Activated naive CD4-positive, alpha-beta T cell treated with anti-CD3 and anti-CD28 coated beads, Interleukin-2, amount 10 ng/mL, durations not matched to agents 7 days and 5 days (primary cell): ENCODE measurements at regions not wholly inside any gene's neighbourhood (a gene's known extent, or its start where the extent isn't known, plus 50 kb on each side); places are given as distances from the start of the nearest gene placed in this dataset.
"Not testable (repeated sequence)": the region's sequence is repeated elsewhere in the genome, so short reads cannot be mapped to it uniquely, and the experiment has no call there.

ENCODE experiments used
- CTCF ChIA-PET: fragments of 350-600 bp; sonication (Branson Sonifier 250); formaldehyde crosslinking; loops from one replicate; lab custom pipeline; 2021; ENCODE audit warnings: antibody characterized with exemption; lab: Charles Lee
- DNase-seq: peaks from one replicate; pipeline ENCODE4 v3.0.0-alpha.2; 2020
- H3K27ac Mint-ChIP-seq: one replicate; pipeline ENCODE4 v1.8.0; 2021; ENCODE audit warnings: mild to moderate bottlenecking, moderate library complexity, mixed read lengths
- H3K27me3 Mint-ChIP-seq: one replicate; pipeline ENCODE4 v1.8.0; 2021; ENCODE audit warnings: mild to moderate bottlenecking, mixed read lengths
- H3K36me3 Mint-ChIP-seq: one replicate; pipeline ENCODE4 v1.8.0; 2021; ENCODE audit warnings: mixed read lengths
- H3K4me1 Mint-ChIP-seq: one replicate; pipeline ENCODE4 v1.8.0; 2021; ENCODE audit warnings: mixed read lengths
- H3K4me3 Mint-ChIP-seq: one replicate; pipeline ENCODE4 v1.8.0; 2021; ENCODE audit warnings: mild to moderate bottlenecking, moderate library complexity, mixed read lengths
- H3K9me3 Mint-ChIP-seq: one replicate; pipeline ENCODE4 v1.8.0; 2021; ENCODE audit warnings: mixed read lengths

GRCh38 chr14:59032826-59033225 is 155.6 kb upstream of the DAAM1 start:
- no peak overlapping the region for H3K4me3 Mint-ChIP-seq
- peaks cover 4% of the 10 kb centered on the region for H3K4me1 Mint-ChIP-seq
- CTCF ChIA-PET = interaction anchor here (2.2 kb wide), 1 partner anchor 532 kb away, joined by 5 read pairs; no protein-coding TSS in a partner anchor
- H3K36me3 Mint-ChIP-seq = no peaks in the 10 kb centered on the region
- no peaks in the 10 kb centered on the region for H3K9me3 Mint-ChIP-seq
- H3K27ac Mint-ChIP-seq = no peak overlapping the region
- no peak for DNase-seq
- peaks cover 10% of the 10 kb centered on the region for H3K27me3 Mint-ChIP-seq

- no peak overlapping the region for H3K27ac Mint-ChIP-seq
Observed at GRCh38 chr14:59036134-59036533, 152.3 kb upstream of the DAAM1 start.

GRCh38 chr14:59037086-59037485 is 151.4 kb upstream of the DAAM1 start:
- Mint-ChIP-seq H3K27me3 (no peaks in the 10 kb centered on the region), H3K4me3 (no peak overlapping the region), H3K27ac (no peak overlapping the region), H3K9me3 (no peaks in the 10 kb centered on the region), H3K36me3 (no peaks in the 10 kb centered on the region), H3K4me1 (no peaks in the 10 kb centered on the region)
- DNase-seq = no peak
- CTCF ChIA-PET = no interaction called here

More at GRCh38 chr14:59036134-59036533, 152.3 kb upstream of the DAAM1 start:
- peaks cover 9% of the 10 kb centered on the region for H3K27me3 Mint-ChIP-seq
- CTCF ChIA-PET = no interaction called here
- no peak for DNase-seq
- no peaks in the 10 kb centered on the region for H3K36me3 Mint-ChIP-seq
- H3K4me3 Mint-ChIP-seq = no peak overlapping the region
- H3K4me1 Mint-ChIP-seq = no peaks in the 10 kb centered on the region
- H3K9me3 Mint-ChIP-seq = no peaks in the 10 kb centered on the region

GRCh38 chr14:59037620-59038019 is 150.8 kb upstream of the DAAM1 start:
- Mint-ChIP-seq H3K36me3 (no peaks in the 10 kb centered on the region), H3K4me3 (no peak overlapping the region), H3K4me1 (no peaks in the 10 kb centered on the region), H3K27me3 (no peaks in the 10 kb centered on the region), H3K9me3 (no peaks in the 10 kb centered on the region), H3K27ac (no peak overlapping the region)
- CTCF ChIA-PET = no interaction called here
- DNase-seq = no peak

GRCh38 chr14:59038746-59039145 is 149.7 kb upstream of the DAAM1 start:
- Mint-ChIP-seq H3K27ac (no peak overlapping the region), H3K27me3 (no peaks in the 10 kb centered on the region), H3K36me3 (no peaks in the 10 kb centered on the region), H3K4me1 (no peaks in the 10 kb centered on the region), H3K4me3 (no peak overlapping the region), H3K9me3 (no peaks in the 10 kb centered on the region)
- no peak for DNase-seq
- CTCF ChIA-PET = no interaction called here

- DNase-seq = no peak
- CTCF ChIA-PET = no interaction called here
- Mint-ChIP-seq H3K27me3 (no peaks in the 10 kb centered on the region), H3K4me1 (no peaks in the 10 kb centered on the region), H3K27ac (no peak overlapping the region), H3K4me3 (no peak overlapping the region), H3K9me3 (no peaks in the 10 kb centered on the region), H3K36me3 (no peaks in the 10 kb centered on the region)
Observed at GRCh38 chr14:59041308-59041707, 147.2 kb upstream of the DAAM1 start.

- CTCF ChIA-PET = no interaction called here
- no peak overlapping the region for H3K4me3 Mint-ChIP-seq
- H3K4me1 Mint-ChIP-seq = no peaks in the 10 kb centered on the region
- H3K9me3 Mint-ChIP-seq = no peaks in the 10 kb centered on the region
- DNase-seq = no peak
- H3K27ac Mint-ChIP-seq = no peak overlapping the region
- no peaks in the 10 kb centered on the region for H3K27me3 Mint-ChIP-seq
- no peaks in the 10 kb centered on the region for H3K36me3 Mint-ChIP-seq
Observed at GRCh38 chr14:59044707-59045106, 143.8 kb upstream of the DAAM1 start.

- Mint-ChIP-seq H3K9me3 (peaks cover 2% of the 10 kb centered on the region), H3K27ac (no peak overlapping the region), H3K36me3 (no peaks in the 10 kb centered on the region), H3K27me3 (no peaks in the 10 kb centered on the region), H3K4me1 (no peaks in the 10 kb centered on the region), H3K4me3 (no peak overlapping the region)
- CTCF ChIA-PET = no interaction called here
- DNase-seq = no peak
Observed at GRCh38 chr14:59046746-59047145, 141.7 kb upstream of the DAAM1 start.

GRCh38 chr14:59055006-59055405 is 133.5 kb upstream of the DAAM1 start:
- H3K4me3 Mint-ChIP-seq = no peak overlapping the region
- H3K9me3 Mint-ChIP-seq = peaks cover 5% of the 10 kb centered on the region
- no peaks in the 10 kb centered on the region for H3K27me3 Mint-ChIP-seq
- H3K36me3 Mint-ChIP-seq = no peaks in the 10 kb centered on the region
- CTCF ChIA-PET = interaction anchor here (0.7 to 1.6 kb wide), 12 partner anchors 10 to 553 kb away, joined by 3 to 14 read pairs (median 4); no protein-coding TSS in a partner anchor
- no peak overlapping the region for H3K27ac Mint-ChIP-seq
- H3K4me1 Mint-ChIP-seq = no peaks in the 10 kb centered on the region
- no peak for DNase-seq

- Mint-ChIP-seq H3K27me3 (no peaks in the 10 kb centered on the region), H3K4me3 (no peak overlapping the region), H3K4me1 (no peaks in the 10 kb centered on the region), H3K9me3 (peaks cover 5% of the 10 kb centered on the region), H3K36me3 (no peaks in the 10 kb centered on the region), H3K27ac (no peak overlapping the region)
- CTCF ChIA-PET = interaction anchor here (0.7 to 1.6 kb wide), 12 partner anchors 9 to 554 kb away, joined by 3 to 14 read pairs (median 4); no protein-coding TSS in a partner anchor
- peak; percentile 54 for DNase-seq
Observed at GRCh38 chr14:59055439-59056045, 132.9 kb upstream of the DAAM1 start.

GRCh38 chr14:59057551-59057950 is 130.9 kb upstream of the DAAM1 start:
- Mint-ChIP-seq H3K27ac (no peak overlapping the region), H3K36me3 (no peaks in the 10 kb centered on the region), H3K27me3 (no peaks in the 10 kb centered on the region), H3K9me3 (no peaks in the 10 kb centered on the region), H3K4me3 (no peak overlapping the region), H3K4me1 (no peaks in the 10 kb centered on the region)
- CTCF ChIA-PET = interaction anchor here (0.7 kb wide), 1 partner anchor 664 kb away, joined by 3 read pairs; no protein-coding TSS in a partner anchor
- no peak for DNase-seq

GRCh38 chr14:59058776-59059175 is 129.7 kb upstream of the DAAM1 start:
- H3K4me1 Mint-ChIP-seq, DNase-seq, H3K4me3 Mint-ChIP-seq, H3K27ac Mint-ChIP-seq, H3K27me3 Mint-ChIP-seq, CTCF ChIA-PET, H3K9me3 Mint-ChIP-seq, H3K36me3 Mint-ChIP-seq: not testable (repeated sequence)

- H3K27ac Mint-ChIP-seq = no peak overlapping the region
Observed at GRCh38 chr14:59060841-59061240, 127.6 kb upstream of the DAAM1 start.

GRCh38 chr14:59061292-59061691 is 127.2 kb upstream of the DAAM1 start:
- Mint-ChIP-seq H3K4me1 (no peaks in the 10 kb centered on the region), H3K36me3 (no peaks in the 10 kb centered on the region), H3K27me3 (no peaks in the 10 kb centered on the region), H3K27ac (no peak overlapping the region), H3K4me3 (no peak overlapping the region), H3K9me3 (peaks cover 3% of the 10 kb centered on the region)
- no peak for DNase-seq
- CTCF ChIA-PET = no interaction called here

More at GRCh38 chr14:59060841-59061240, 127.6 kb upstream of the DAAM1 start:
- Mint-ChIP-seq H3K36me3 (no peaks in the 10 kb centered on the region), H3K4me1 (no peaks in the 10 kb centered on the region), H3K4me3 (no peak overlapping the region), H3K27me3 (no peaks in the 10 kb centered on the region), H3K9me3 (peaks cover 3% of the 10 kb centered on the region)
- CTCF ChIA-PET = no interaction called here
- no peak for DNase-seq

GRCh38 chr14:59063259-59063658 is 125.2 kb upstream of the DAAM1 start:
- Mint-ChIP-seq H3K4me1 (no peaks in the 10 kb centered on the region), H3K27me3 (no peaks in the 10 kb centered on the region), H3K4me3 (no peak overlapping the region), H3K9me3 (peaks cover 3% of the 10 kb centered on the region), H3K36me3 (no peaks in the 10 kb centered on the region), H3K27ac (no peak overlapping the region)
- DNase-seq = no peak
- CTCF ChIA-PET = no interaction called here
